ENCODE measurements at regions not wholly inside any gene's neighbourhood (a gene's known extent, or its start where the extent isn't known, plus 50 kb on each side); places are given as distances from the start of the nearest gene placed in this dataset.

- TF ChIP-seq CTCF (IDR thresholded peaks at IDR 0.05) (no peak), POLR2A (IDR thresholded peaks at IDR 0.05) (no peak)
These were observed 973.1 kb downstream of the TMEM182 start for GRCh38 chr2:103734911-103735310.

All from upper lobe of left lung (tissue), 4 donors.